DMS79 treated with DMSO at 0.1 percent for 48 hours (cell line): ENCODE measurements at regions not wholly inside any gene's neighbourhood (a gene's known extent, or its start where the extent isn't known, plus 50 kb on each side); places are given as distances from the start of the nearest gene placed in this dataset.
"Not testable (repeated sequence)": the region's sequence is repeated elsewhere in the genome, so short reads cannot be mapped to it uniquely, and the experiment has no call there.

Source experiments
- DNase-seq: peaks from one replicate; lab custom pipeline; 2025; lab: John Stamatoyannopoulos, UW

- DNase-seq: no peak
Measured at GRCh38 chr5:26543987-26544386, 494.4 kb downstream of the CDH9 start.

- no peak for DNase-seq
Measured at GRCh38 chr5:26538226-26538625, 500.2 kb downstream of the CDH9 start.

GRCh38 chr5:26535215-26535614, 503.2 kb downstream of the CDH9 start:
- no peak for DNase-seq

GRCh38 chr5:26530305-26530704, 508.1 kb downstream of the CDH9 start:
- DNase-seq: no peak

GRCh38 chr5:26519245-26519644, 519.1 kb downstream of the CDH9 start:
- no peak for DNase-seq

- no peak for DNase-seq
Measured at GRCh38 chr5:26518065-26518464, 520.3 kb downstream of the CDH9 start.

- DNase-seq: no peak
Measured at GRCh38 chr5:26498972-26499371, 539.4 kb downstream of the CDH9 start.

- no peak for DNase-seq
Measured at GRCh38 chr5:26495437-26495836, 542.9 kb downstream of the CDH9 start.

GRCh38 chr5:26492906-26493459, 545.4 kb downstream of the CDH9 start:
- DNase-seq: no peak

GRCh38 chr5:26487553-26487952, 550.8 kb downstream of the CDH9 start:
- no peak for DNase-seq

- DNase-seq: no peak
Measured at GRCh38 chr5:26486631-26487030, 551.8 kb downstream of the CDH9 start.

- DNase-seq: not testable (repeated sequence)
Measured at GRCh38 chr5:26485146-26485860, 553.1 kb downstream of the CDH9 start.

- no peak for DNase-seq
Measured at GRCh38 chr5:26482810-26483375, 555.5 kb downstream of the CDH9 start.

GRCh38 chr5:26482076-26482809, 556.1 kb downstream of the CDH9 start:
- no peak for DNase-seq

GRCh38 chr5:26470439-26470838, 567.9 kb downstream of the CDH9 start:
- DNase-seq: no peak

- no peak for DNase-seq
Measured at GRCh38 chr5:26439121-26439520, 599.3 kb downstream of the CDH9 start.

- no peak for DNase-seq
Measured at GRCh38 chr5:26434688-26435087, 603.7 kb downstream of the CDH9 start.

- no peak for DNase-seq
Measured at GRCh38 chr5:26432386-26432785, 606.0 kb downstream of the CDH9 start.

GRCh38 chr5:26430323-26430722, 608.1 kb downstream of the CDH9 start:
- DNase-seq: no peak

GRCh38 chr5:26427281-26427680, 611.1 kb downstream of the CDH9 start:
- no peak for DNase-seq

GRCh38 chr5:26419987-26420386, 618.4 kb downstream of the CDH9 start:
- no peak for DNase-seq

- DNase-seq: no peak
Measured at GRCh38 chr5:26416911-26417310, 621.5 kb downstream of the CDH9 start.
